GM23338 (cell line): ENCODE measurements at regions not wholly inside any gene's neighbourhood (a gene's known extent, or its start where the extent isn't known, plus 50 kb on each side); places are given as distances from the start of the nearest gene placed in this dataset.

Source experiments
- ATAC-seq: fragments of 200-7000 bp; cut with Tn5 transposase; 3 replicates; pipeline ENCODE4 v1.9.1; 2020
- DNase-seq: peaks from one replicate; pipeline ENCODE4 v3.0.0-alpha.2; 2015; ENCODE audit warnings: low spot score
- H2AFZ ChIP-seq: fragments of 200-600 bp; sonication (generic); 2 replicates; pipeline ENCODE4 v1.8.0; 2016; ENCODE audit warnings: antibody characterized with exemption, mild to moderate bottlenecking, moderate library complexity
- H3F3A ChIP-seq: fragments of 200-600 bp; sonication (generic); replicated peaks from 2 replicates; pipeline ENCODE4 v1.8.0; 2017; ENCODE audit warnings: antibody characterized with exemption, mixed run types, low read depth
- H3K27ac ChIP-seq: fragments of 200-600 bp; sonication (generic); 2 replicates; pipeline ENCODE4 v1.6.1; 2016; ENCODE audit warnings: low read depth
- H3K27me3 ChIP-seq: fragments of 200-600 bp; sonication (generic); 2 replicates; pipeline ENCODE4 v1.8.0; 2016; ENCODE audit warnings: mild to moderate bottlenecking, mixed run types, moderate library complexity; ENCODE audit not compliant: insufficient read depth
- H3K36me3 ChIP-seq: fragments of 200-600 bp; sonication (generic); 2 replicates; pipeline ENCODE4 v1.8.0; 2016; ENCODE audit warnings: mild to moderate bottlenecking; ENCODE audit not compliant: insufficient read depth
- H3K4me1 ChIP-seq: fragments of 200-600 bp; sonication (generic); 2 replicates; pipeline ENCODE4 v1.8.0; 2016; ENCODE audit warnings: mild to moderate bottlenecking, moderate library complexity; ENCODE audit not compliant: insufficient read depth
- H3K4me2 ChIP-seq: fragments of 200-600 bp; sonication (generic); 2 replicates; pipeline ENCODE4 v1.7.1; 2017; ENCODE audit warnings: mixed run types
- H3K4me3 ChIP-seq: fragments of 200-600 bp; sonication (generic); 2 replicates; pipeline ENCODE4 v1.6.1; 2016; ENCODE audit warnings: mixed run types
- H3K79me2 ChIP-seq: fragments of 200-600 bp; sonication (generic); replicated peaks from 2 replicates; pipeline ENCODE4 v1.8.0; 2017; ENCODE audit warnings: mild to moderate bottlenecking; ENCODE audit not compliant: insufficient read depth
- H3K9me2 ChIP-seq: fragments of 200-600 bp; sonication (generic); 2 replicates; pipeline ENCODE4 v1.8.0; 2017; ENCODE audit not compliant: insufficient read depth
- H4K20me1 ChIP-seq: fragments of 200-600 bp; sonication (generic); replicated peaks from 2 replicates; pipeline ENCODE4 v1.8.0; 2017; ENCODE audit warnings: mild to moderate bottlenecking; ENCODE audit not compliant: insufficient read depth
- H3K27ac Mint-ChIP-seq: 2 replicates; pipeline ENCODE4 v1.8.0; 2020; ENCODE audit warnings: inconsistent platforms, mild to moderate bottlenecking, moderate library complexity, mixed read lengths
- H3K27me3 Mint-ChIP-seq: 3 replicates; pipeline ENCODE4 v1.8.0; 2022; ENCODE audit warnings: low read depth, mild to moderate bottlenecking, moderate library complexity, mixed read lengths, inconsistent platforms; ENCODE audit not compliant: insufficient read depth, poor library complexity
- H3K36me3 Mint-ChIP-seq: 3 replicates; pipeline ENCODE4 v1.8.0; 2021; ENCODE audit warnings: low read depth, mild to moderate bottlenecking, inconsistent platforms, moderate library complexity, mixed read lengths
- H3K4me1 Mint-ChIP-seq: 3 replicates; pipeline ENCODE4 v1.8.0; 2020; ENCODE audit warnings: mild to moderate bottlenecking, inconsistent platforms, mixed read lengths
- H3K4me3 Mint-ChIP-seq: 3 replicates; pipeline ENCODE4 v1.8.0; 2021; ENCODE audit warnings: moderate library complexity, mild to moderate bottlenecking, inconsistent platforms, mixed read lengths
- H3K9me3 Mint-ChIP-seq: 3 replicates; pipeline ENCODE4 v1.8.0; 2020; ENCODE audit warnings: moderate library complexity, mild to moderate bottlenecking, inconsistent platforms, mixed read lengths
- CREB1 ChIP-seq: fragments of 250-450 bp; sonication (Bioruptor Pico); IDR thresholded peaks from 2 replicates; pipeline ENCODE4 v1.5.0; 2020; ENCODE audit warnings: low read depth, mild to moderate bottlenecking, moderate library complexity
- CTCF ChIP-seq, 2 experiments: fragments of 200-600 bp in 1 of 2; sonication (generic) in 1 of 2; conservative IDR thresholded peaks; 2 replicates each; pipeline versions ENCODE4 v1.5.1 to v1.6.1; 2016 to 2017; ENCODE audit warnings: antibody characterized with exemption in 2 of 2, low read depth in 2 of 2, mild to moderate bottlenecking in 2 of 2, moderate library complexity in 1 of 2
- ETS1 ChIP-seq: IDR thresholded peaks from 2 replicates; pipeline ENCODE4 v1.6.1; 2016; ENCODE audit warnings: antibody characterized with exemption
- EZH2 ChIP-seq: fragments of 200-600 bp; sonication (generic); IDR thresholded peaks from one replicate; pipeline ENCODE4 v1.8.0; 2017; ENCODE audit warnings: antibody characterized with exemption, mild to moderate bottlenecking, low read depth; ENCODE audit not compliant: unreplicated experiment
- EZH2phosphoT487 ChIP-seq: fragments of 200-600 bp; sonication (generic); IDR thresholded peaks from one replicate; pipeline ENCODE4 v1.8.1; 2018; ENCODE audit warnings: antibody characterized with exemption; ENCODE audit not compliant: unreplicated experiment
- JUNB ChIP-seq: IDR thresholded peaks from one replicate; pipeline ENCODE4 v1.6.1; 2016; ENCODE audit warnings: antibody characterized with exemption; ENCODE audit not compliant: unreplicated experiment
- NANOG ChIP-seq: IDR thresholded peaks from 2 replicates; pipeline ENCODE4 v1.6.1; 2016; ENCODE audit warnings: antibody characterized with exemption, borderline replicate concordance
- POLR2AphosphoS5 ChIP-seq: IDR thresholded peaks from 2 replicates; pipeline ENCODE4 v1.6.1; 2016; ENCODE audit warnings: antibody characterized with exemption, low read depth
- REST ChIP-seq: IDR thresholded peaks from one replicate; pipeline ENCODE4 v1.6.1; 2018; ENCODE audit warnings: antibody characterized with exemption; ENCODE audit not compliant: unreplicated experiment
- STAT1 ChIP-seq: IDR thresholded peaks from one replicate; pipeline ENCODE4 v1.6.1; 2016; ENCODE audit warnings: antibody characterized with exemption; ENCODE audit not compliant: unreplicated experiment
- ZNF114 ChIP-seq: fragments of 250-450 bp; sonication (Bioruptor Pico); IDR thresholded peaks from 2 replicates; pipeline ENCODE4 v1.5.0; 2020; ENCODE audit warnings: mild to moderate bottlenecking, moderate library complexity
- ZNF331 ChIP-seq: fragments of 250-450 bp; sonication (Bioruptor Pico); IDR thresholded peaks from 2 replicates; pipeline ENCODE4 v1.5.0; 2020; ENCODE audit warnings: low read depth, mild to moderate bottlenecking, moderate library complexity

GRCh38 chr20:12057778-12058177 is 140.1 kb downstream of the BTBD3 start:
- ATAC-seq (peak; percentile 95), DNase-seq (peak; percentile 38)
- H3K9me2 ChIP-seq: 0 out of 2 replicates have a peak, but pooled peaks cover 16% of the 10 kb centered on the region
- no peak overlapping the region for H2AFZ ChIP-seq
- no peak overlapping the region for H3K4me3 Mint-ChIP-seq
- H3K36me3 Mint-ChIP-seq: no peaks in the 10 kb centered on the region
- no peaks in the 10 kb centered on the region for H3K4me1 ChIP-seq
- no peak overlapping the region for H3K4me3 ChIP-seq
- peaks cover 16% of the 10 kb centered on the region for H3K4me1 Mint-ChIP-seq
- H3K27ac Mint-ChIP-seq: no peak overlapping the region
- H4K20me1 ChIP-seq: no peaks in the 10 kb centered on the region
- no peak overlapping the region for H3K27ac ChIP-seq
- no peaks in the 10 kb centered on the region for H3K36me3 ChIP-seq
- no peak overlapping the region for H3K4me2 ChIP-seq
- H3K27me3 ChIP-seq: no peaks in the 10 kb centered on the region
- no peak for TF ChIP-seq STAT1
- no peak for TF ChIP-seq EZH2phosphoT487
- peak in 1 of 2 experiments; percentile 44; a peak in 2 of 4 replicates for TF ChIP-seq CTCF (conservative IDR thresholded peaks at IDR 0.05; ENCODE audit: low read depth in 2 of 2)
- no peak for TF ChIP-seq EZH2
- TF ChIP-seq ZNF114 (CRISPR knock-in tag): no peak
- no peak for TF ChIP-seq ETS1
- no peaks in the 10 kb centered on the region for H3K79me2 ChIP-seq
- H3F3A ChIP-seq: no peaks in the 10 kb centered on the region
- H3K27me3 Mint-ChIP-seq: no peaks in the 10 kb centered on the region
- H3K9me3 Mint-ChIP-seq: no peaks in the 10 kb centered on the region; the same call in 2 of the 3 replicates

GRCh38 chr20:12058216-12058615 is 140.5 kb downstream of the BTBD3 start:
- no peaks in the 10 kb centered on the region for H3K27me3 Mint-ChIP-seq
- ATAC-seq (peak; percentile 56), DNase-seq (no peak)
- Histone ChIP-seq H3K79me2 (no peaks in the 10 kb centered on the region), H3F3A (no peaks in the 10 kb centered on the region), H3K9me2 (0 out of 2 replicates have a peak, but pooled peaks cover 16% of the 10 kb centered on the region), H3K4me3 (no peak overlapping the region), H4K20me1 (no peaks in the 10 kb centered on the region), H3K4me1 (no peaks in the 10 kb centered on the region), H3K36me3 (no peaks in the 10 kb centered on the region), H3K27ac (no peak overlapping the region), H2AFZ (no peak overlapping the region), H3K4me2 (no peak overlapping the region), H3K27me3 (no peaks in the 10 kb centered on the region)
- H3K4me3 Mint-ChIP-seq: no peak overlapping the region
- H3K36me3 Mint-ChIP-seq: no peaks in the 10 kb centered on the region
- H3K4me1 Mint-ChIP-seq: peaks cover 16% of the 10 kb centered on the region
- H3K27ac Mint-ChIP-seq: no peak overlapping the region
- H3K9me3 Mint-ChIP-seq: no peaks in the 10 kb centered on the region; the same call in 2 of the 3 replicates
- TF ChIP-seq NANOG (no peak), ZNF331 (CRISPR knock-in tag) (no peak), CTCF (conservative IDR thresholded peaks at IDR 0.05; ENCODE audit: low read depth in 2 of 2) (no peak), EZH2phosphoT487 (no peak), STAT1 (no peak), REST (no peak), CREB1 (CRISPR knock-in tag) (no peak), JUNB (no peak), EZH2 (no peak), POLR2AphosphoS5 (no peak)
